IMR-90 (cell line): ENCODE measurements at regions not wholly inside any gene's neighbourhood (a gene's known extent, or its start where the extent isn't known, plus 50 kb on each side); places are given as distances from the start of the nearest gene placed in this dataset.

Experiments
- ELK1 ChIP-seq: fragments of 150-350 bp; IDR thresholded peaks from 2 replicates; pipeline ENCODE4 v1.6.1; 2016; ENCODE audit warnings: low read depth, mild to moderate bottlenecking, low read length, moderate library complexity, borderline replicate concordance
- NFE2L2 ChIP-seq: fragments of 150-350 bp; IDR thresholded peaks from 2 replicates; pipeline ENCODE4 v1.6.1; 2016; ENCODE audit warnings: low read depth, mild to moderate bottlenecking, low read length
- POLR2A ChIP-seq: IDR thresholded peaks from 2 replicates; pipeline ENCODE4 v1.6.1; 2012; ENCODE audit warnings: mild to moderate bottlenecking, low read depth, low read length
- RAD21 ChIP-seq: IDR thresholded peaks from 2 replicates; pipeline ENCODE4 v1.6.1; 2012; ENCODE audit warnings: low read length, improper control_type of control experiment
- RCOR1 ChIP-seq: IDR thresholded peaks from 2 replicates; pipeline ENCODE4 v1.6.1; 2012; ENCODE audit warnings: mild to moderate bottlenecking, low read length, improper control_type of control experiment; ENCODE audit not compliant: insufficient replicate concordance
- SMC3 ChIP-seq: fragments of 150-350 bp; IDR thresholded peaks from 2 replicates; pipeline ENCODE4 v1.6.1; 2016; ENCODE audit warnings: low read depth, mild to moderate bottlenecking, antibody characterized with exemption, low read length, moderate library complexity
- TF ChIP-seq, protein P1 (sequence below): conservative IDR thresholded peaks from 2 replicates; pipeline ENCODE4 v1.5.1; 2012; ENCODE audit warnings: mild to moderate bottlenecking, low read depth, low read length, improper control_type of control experiment
- TF ChIP-seq, protein P2 (sequence below): fragments of 150-350 bp; IDR thresholded peaks from 2 replicates; pipeline ENCODE4 v1.6.1; 2017; ENCODE audit warnings: mild to moderate bottlenecking, antibody characterized with exemption, low read length, low read depth

DNA sequence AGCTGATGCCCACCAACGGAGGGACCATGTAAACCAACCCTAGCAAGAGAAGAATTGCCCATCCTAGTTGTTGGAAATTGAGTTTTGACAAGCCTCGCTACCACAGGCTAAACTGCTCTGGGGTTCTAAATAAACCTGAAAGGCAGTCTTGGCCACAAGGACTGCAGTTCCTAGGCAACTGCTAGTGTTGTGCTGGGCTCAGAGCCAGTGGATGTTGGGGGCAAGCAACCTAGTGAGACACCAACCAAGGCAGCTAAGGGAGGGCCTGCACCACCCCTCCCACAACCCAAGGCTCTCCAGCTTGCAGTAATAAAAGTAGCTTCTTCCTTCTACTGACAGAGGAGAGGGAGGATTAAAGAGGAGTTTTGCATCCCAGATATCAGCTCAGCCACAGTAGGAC, 102.4 kb upstream of the PKN2 start:
- TF ChIP-seq, protein P1, sequence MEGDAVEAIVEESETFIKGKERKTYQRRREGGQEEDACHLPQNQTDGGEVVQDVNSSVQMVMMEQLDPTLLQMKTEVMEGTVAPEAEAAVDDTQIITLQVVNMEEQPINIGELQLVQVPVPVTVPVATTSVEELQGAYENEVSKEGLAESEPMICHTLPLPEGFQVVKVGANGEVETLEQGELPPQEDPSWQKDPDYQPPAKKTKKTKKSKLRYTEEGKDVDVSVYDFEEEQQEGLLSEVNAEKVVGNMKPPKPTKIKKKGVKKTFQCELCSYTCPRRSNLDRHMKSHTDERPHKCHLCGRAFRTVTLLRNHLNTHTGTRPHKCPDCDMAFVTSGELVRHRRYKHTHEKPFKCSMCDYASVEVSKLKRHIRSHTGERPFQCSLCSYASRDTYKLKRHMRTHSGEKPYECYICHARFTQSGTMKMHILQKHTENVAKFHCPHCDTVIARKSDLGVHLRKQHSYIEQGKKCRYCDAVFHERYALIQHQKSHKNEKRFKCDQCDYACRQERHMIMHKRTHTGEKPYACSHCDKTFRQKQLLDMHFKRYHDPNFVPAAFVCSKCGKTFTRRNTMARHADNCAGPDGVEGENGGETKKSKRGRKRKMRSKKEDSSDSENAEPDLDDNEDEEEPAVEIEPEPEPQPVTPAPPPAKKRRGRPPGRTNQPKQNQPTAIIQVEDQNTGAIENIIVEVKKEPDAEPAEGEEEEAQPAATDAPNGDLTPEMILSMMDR: no peak
- no peak for TF ChIP-seq NFE2L2
- TF ChIP-seq POLR2A: no peak
- no peak for TF ChIP-seq SMC3
- no peak for TF ChIP-seq ELK1
- TF ChIP-seq, protein P2, sequence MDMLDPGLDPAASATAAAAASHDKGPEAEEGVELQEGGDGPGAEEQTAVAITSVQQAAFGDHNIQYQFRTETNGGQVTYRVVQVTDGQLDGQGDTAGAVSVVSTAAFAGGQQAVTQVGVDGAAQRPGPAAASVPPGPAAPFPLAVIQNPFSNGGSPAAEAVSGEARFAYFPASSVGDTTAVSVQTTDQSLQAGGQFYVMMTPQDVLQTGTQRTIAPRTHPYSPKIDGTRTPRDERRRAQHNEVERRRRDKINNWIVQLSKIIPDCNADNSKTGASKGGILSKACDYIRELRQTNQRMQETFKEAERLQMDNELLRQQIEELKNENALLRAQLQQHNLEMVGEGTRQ: no peak
- no peak for TF ChIP-seq RCOR1
- no peak for TF ChIP-seq RAD21
